ENCODE measurements at regions not wholly inside any gene's neighbourhood (a gene's known extent, or its start where the extent isn't known, plus 50 kb on each side); places are given as distances from the start of the nearest gene placed in this dataset.
"Not testable (repeated sequence)": the region's sequence is repeated elsewhere in the genome, so short reads cannot be mapped to it uniquely, and the experiment has no call there.

DNA sequence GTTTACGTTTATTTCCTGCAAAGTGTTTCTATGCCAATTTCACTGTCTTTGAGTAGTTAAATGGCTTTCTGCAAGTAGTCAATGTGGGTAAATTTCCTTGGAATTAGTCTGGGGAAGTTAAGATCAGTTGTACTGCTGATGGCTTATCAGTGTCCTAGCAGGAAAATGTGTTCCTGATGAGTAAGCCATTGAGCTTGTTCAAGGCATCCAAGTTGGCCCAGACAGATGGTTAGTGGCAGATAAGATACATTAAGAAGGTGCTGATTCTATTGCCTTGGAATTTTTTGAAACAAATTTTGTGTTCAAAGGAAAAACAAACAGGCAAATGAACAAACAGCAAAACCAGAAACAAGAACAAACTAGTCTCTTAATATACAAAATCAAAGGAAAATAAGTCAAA is 258.4 kb downstream of the MAP2K6 start:
- Histone ChIP-seq H3K4me3 (no peak overlapping the region), H3K36me3 (no peaks in the 10 kb centered on the region), H3K27ac (no peak overlapping the region), H3K9me3 (no peaks in the 10 kb centered on the region), H3K27me3 (no peaks in the 10 kb centered on the region), H3K4me1 (no peaks in the 10 kb centered on the region)
- intact Hi-C loops (cut with DNase I; ENCODE audit: low total_unique reads) = no loop called here
- no peak for TF ChIP-seq POLR2A (IDR thresholded peaks at IDR 0.05)
- TF ChIP-seq, protein P1, sequence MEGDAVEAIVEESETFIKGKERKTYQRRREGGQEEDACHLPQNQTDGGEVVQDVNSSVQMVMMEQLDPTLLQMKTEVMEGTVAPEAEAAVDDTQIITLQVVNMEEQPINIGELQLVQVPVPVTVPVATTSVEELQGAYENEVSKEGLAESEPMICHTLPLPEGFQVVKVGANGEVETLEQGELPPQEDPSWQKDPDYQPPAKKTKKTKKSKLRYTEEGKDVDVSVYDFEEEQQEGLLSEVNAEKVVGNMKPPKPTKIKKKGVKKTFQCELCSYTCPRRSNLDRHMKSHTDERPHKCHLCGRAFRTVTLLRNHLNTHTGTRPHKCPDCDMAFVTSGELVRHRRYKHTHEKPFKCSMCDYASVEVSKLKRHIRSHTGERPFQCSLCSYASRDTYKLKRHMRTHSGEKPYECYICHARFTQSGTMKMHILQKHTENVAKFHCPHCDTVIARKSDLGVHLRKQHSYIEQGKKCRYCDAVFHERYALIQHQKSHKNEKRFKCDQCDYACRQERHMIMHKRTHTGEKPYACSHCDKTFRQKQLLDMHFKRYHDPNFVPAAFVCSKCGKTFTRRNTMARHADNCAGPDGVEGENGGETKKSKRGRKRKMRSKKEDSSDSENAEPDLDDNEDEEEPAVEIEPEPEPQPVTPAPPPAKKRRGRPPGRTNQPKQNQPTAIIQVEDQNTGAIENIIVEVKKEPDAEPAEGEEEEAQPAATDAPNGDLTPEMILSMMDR (IDR thresholded peaks at IDR 0.05) = no peak
- DNase-seq = no peak

DNA sequence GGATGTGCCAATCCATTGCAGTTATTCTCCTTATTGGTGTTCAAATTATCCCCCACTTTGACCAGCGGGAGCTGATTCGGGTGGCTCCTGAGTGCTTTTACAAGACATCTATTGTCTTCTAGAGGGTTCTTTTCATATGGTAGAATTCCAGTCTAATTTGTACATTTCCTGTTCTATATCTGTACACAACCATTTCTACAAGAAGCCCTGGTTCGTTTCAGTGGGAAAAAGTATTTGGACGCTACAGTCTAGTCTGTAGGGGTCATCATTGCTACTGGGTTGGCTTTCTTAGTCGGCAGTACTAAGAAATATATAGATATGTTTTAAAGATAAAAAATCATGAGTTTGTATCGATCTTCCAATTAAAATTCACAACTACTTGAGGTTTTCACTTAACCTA is 262.6 kb downstream of the MAP2K6 start:
- H3K9me3 ChIP-seq = no peaks in the 10 kb centered on the region
- no peak overlapping the region for H3K4me3 ChIP-seq
- intact Hi-C loops (cut with DNase I; ENCODE audit: low total_unique reads) = no loop called here
- TF ChIP-seq POLR2A (IDR thresholded peaks at IDR 0.05) = no peak
- TF ChIP-seq, protein P1 (IDR thresholded peaks at IDR 0.05) = no peak
- H3K27ac ChIP-seq = no peak overlapping the region
- DNase-seq = no peak
- H3K36me3 ChIP-seq = no peaks in the 10 kb centered on the region
- H3K4me1 ChIP-seq = no peaks in the 10 kb centered on the region
- H3K27me3 ChIP-seq = no peaks in the 10 kb centered on the region

DNA sequence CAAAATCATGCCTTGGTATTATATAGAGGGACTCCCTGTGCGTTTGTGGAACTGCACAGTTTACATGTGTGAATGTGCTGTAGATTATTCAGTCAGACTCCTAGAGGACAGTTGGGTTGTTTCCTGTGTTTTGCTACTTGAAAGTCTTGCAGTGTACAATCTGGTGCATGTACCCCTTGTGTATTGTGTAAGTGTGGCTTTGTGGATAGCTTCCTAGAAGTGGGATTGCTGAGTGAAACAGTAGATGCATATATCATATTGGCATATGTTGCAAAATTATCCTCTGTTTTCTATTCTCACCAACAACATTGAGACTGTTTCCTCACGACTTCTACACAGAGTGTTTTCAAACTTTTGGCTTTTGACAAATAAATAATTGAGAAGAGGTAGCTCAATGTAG is 263.7 kb downstream of the MAP2K6 start:
- TF ChIP-seq POLR2A (IDR thresholded peaks at IDR 0.05) = no peak
- TF ChIP-seq, protein P1 (IDR thresholded peaks at IDR 0.05) = no peak
- Histone ChIP-seq H3K9me3 (no peaks in the 10 kb centered on the region), H3K27ac (no peak overlapping the region), H3K4me1 (no peaks in the 10 kb centered on the region), H3K4me3 (no peak overlapping the region), H3K36me3 (no peaks in the 10 kb centered on the region), H3K27me3 (no peaks in the 10 kb centered on the region)
- intact Hi-C loops (cut with DNase I; ENCODE audit: low total_unique reads) = no loop called here
- DNase-seq = no peak

DNA sequence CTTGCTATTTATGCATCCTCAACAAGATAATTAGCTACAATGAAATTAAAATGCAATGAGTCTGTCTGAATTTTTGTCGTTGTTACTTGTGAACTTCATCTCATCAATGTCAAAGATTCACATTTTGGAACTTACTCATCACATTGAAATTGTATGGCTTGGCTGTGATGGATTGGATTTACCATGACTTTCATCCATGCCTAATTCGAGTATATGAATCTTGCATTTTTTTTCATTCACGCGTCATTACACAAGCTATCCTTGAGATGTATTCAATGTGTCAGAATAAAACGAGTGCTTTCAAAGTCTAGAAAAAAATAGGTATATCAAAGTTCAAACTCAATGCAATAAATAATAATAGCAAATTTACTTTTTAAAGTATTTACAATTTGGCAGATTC is 265.3 kb downstream of the MAP2K6 start:
- Histone ChIP-seq H3K27me3 (no peaks in the 10 kb centered on the region), H3K27ac (no peak overlapping the region), H3K4me1 (no peaks in the 10 kb centered on the region), H3K9me3 (no peaks in the 10 kb centered on the region), H3K36me3 (no peaks in the 10 kb centered on the region), H3K4me3 (no peak overlapping the region)
- intact Hi-C loops (cut with DNase I; ENCODE audit: low total_unique reads) = no loop called here
- TF ChIP-seq, protein P1 (IDR thresholded peaks at IDR 0.05) = no peak
- TF ChIP-seq POLR2A (IDR thresholded peaks at IDR 0.05) = no peak
- no peak for DNase-seq

DNA sequence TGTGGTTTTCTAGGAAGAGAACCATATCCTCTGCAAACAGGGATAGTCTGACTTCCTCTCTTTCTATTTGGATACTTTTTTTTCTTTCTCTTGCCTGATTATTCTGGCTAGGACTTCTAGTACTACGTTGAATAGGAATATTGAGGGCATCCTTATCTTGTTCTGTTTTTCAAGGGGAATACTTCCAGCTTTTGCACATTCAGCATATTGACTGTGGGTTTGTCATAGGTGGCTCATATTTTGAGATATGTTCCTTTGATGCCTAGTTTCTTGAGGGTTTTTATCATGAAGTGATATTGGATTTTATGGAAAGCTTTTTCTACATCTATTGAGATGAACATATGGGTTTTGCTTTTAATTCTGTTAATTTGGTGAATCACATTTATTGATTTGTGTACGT is 269.8 kb downstream of the MAP2K6 start:
- Histone ChIP-seq H3K4me3 (no peak overlapping the region), H3K4me1 (no peaks in the 10 kb centered on the region), H3K9me3 (no peaks in the 10 kb centered on the region), H3K27ac (no peak overlapping the region), H3K36me3 (no peaks in the 10 kb centered on the region), H3K27me3 (no peaks in the 10 kb centered on the region)
- intact Hi-C loops (cut with DNase I; ENCODE audit: low total_unique reads) = no loop called here
- DNase-seq = no peak
- TF ChIP-seq, protein P1 (IDR thresholded peaks at IDR 0.05) = no peak
- no peak for TF ChIP-seq POLR2A (IDR thresholded peaks at IDR 0.05)

DNA sequence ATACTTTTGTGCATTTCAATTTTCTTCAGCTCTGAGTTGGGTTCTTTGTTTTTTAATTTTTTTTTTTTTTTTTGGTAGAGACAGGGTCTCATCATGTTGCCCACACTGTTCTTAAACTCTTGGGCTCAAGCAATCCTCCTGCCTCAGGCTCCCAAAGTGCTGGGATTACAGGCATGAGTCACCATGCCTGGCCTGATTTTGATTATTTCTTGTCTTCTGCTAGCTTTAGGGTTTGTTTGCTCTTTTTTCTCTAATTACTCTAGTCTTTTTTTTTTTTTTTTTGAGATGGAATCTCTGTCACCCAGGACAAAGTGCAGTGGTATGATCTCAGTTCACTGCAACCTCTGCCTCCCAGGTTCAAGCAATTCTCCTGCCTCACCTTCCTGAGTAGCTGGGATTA is 270.7 kb downstream of the MAP2K6 start:
- H3K4me3 ChIP-seq; DNase-seq; intact Hi-C loops (cut with DNase I; ENCODE audit: low total_unique reads); H3K27ac ChIP-seq; H3K4me1 ChIP-seq; H3K9me3 ChIP-seq; H3K36me3 ChIP-seq; H3K27me3 ChIP-seq: not testable (repeated sequence)
